ENCODE measurements at regions not wholly inside any gene's neighbourhood (a gene's known extent, or its start where the extent isn't known, plus 50 kb on each side); places are given as distances from the start of the nearest gene placed in this dataset.

DNA sequence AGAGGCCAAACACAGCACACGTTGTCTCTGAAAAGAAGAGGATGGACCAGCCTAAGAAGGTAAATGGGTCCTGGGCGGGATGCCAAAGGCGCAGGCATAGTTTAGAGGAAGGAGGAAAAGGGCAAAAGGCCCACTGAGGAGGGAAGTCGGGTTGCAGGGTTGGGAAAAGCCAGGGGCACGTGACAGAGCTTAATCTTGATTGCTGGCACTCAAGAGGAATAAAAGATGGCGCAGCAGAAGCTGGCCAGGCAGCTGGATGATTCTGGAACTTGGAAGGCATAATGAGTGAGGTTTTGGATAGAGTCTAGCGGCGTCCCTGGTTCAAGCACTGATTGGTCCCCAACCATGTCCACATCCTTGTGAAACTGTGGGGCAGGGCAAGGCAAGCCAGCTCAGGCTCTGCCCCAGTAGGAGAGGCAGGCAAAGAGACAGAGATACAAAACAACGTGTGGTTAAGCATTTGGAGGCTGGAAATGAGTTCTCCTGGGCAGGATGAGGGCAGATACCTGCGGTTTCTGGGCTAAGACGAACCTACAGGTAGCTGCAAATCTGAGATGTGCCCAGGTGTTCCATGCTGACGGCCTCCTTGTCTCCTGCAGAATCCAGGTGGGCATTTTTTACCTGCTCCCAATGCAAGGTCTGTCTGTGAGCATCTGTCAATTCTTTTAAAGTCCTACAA, 52.7 kb upstream of the CIBAR2 start:
- no peaks in the 10 kb centered on the region for H3K4me1 ChIP-seq (ENCODE audit: insufficient read depth, low read length)
- H3K27ac ChIP-seq (ENCODE audit: low read length): no peak overlapping the region
- H3K4me3 ChIP-seq (ENCODE audit: low read depth in 1 of 2, low read length in 2 of 2): no peak overlapping the region
- H3K9me3 ChIP-seq (ENCODE audit: insufficient read depth, low read length, severe bottlenecking): no peaks in the 10 kb centered on the region
- DNase-seq (no peak), ATAC-seq (ENCODE audit: insufficient read depth, low read depth) (no peak)
- H3K27me3 ChIP-seq (ENCODE audit: insufficient read depth, low read length, poor library complexity): peaks cover 21% of the 10 kb centered on the region
- TF ChIP-seq, protein P1, sequence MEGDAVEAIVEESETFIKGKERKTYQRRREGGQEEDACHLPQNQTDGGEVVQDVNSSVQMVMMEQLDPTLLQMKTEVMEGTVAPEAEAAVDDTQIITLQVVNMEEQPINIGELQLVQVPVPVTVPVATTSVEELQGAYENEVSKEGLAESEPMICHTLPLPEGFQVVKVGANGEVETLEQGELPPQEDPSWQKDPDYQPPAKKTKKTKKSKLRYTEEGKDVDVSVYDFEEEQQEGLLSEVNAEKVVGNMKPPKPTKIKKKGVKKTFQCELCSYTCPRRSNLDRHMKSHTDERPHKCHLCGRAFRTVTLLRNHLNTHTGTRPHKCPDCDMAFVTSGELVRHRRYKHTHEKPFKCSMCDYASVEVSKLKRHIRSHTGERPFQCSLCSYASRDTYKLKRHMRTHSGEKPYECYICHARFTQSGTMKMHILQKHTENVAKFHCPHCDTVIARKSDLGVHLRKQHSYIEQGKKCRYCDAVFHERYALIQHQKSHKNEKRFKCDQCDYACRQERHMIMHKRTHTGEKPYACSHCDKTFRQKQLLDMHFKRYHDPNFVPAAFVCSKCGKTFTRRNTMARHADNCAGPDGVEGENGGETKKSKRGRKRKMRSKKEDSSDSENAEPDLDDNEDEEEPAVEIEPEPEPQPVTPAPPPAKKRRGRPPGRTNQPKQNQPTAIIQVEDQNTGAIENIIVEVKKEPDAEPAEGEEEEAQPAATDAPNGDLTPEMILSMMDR (IDR thresholded peaks at IDR 0.05; ENCODE audit: borderline replicate concordance, extremely low read depth, low read length, poor library complexity, severe bottlenecking): no peak
- TF ChIP-seq EZH2 (IDR thresholded peaks at IDR 0.05; ENCODE audit: borderline replicate concordance, low read depth, low read length, severe bottlenecking): no peak
- H3K79me2 ChIP-seq (ENCODE audit: insufficient read depth, low read length): no peaks in the 10 kb centered on the region
- H2AFZ ChIP-seq (ENCODE audit: low read depth, low read length): no peak overlapping the region
- H3K4me2 ChIP-seq (ENCODE audit: insufficient read depth, low read length): no peak overlapping the region
- H4K20me1 ChIP-seq (ENCODE audit: insufficient read depth, low read length): no peaks in the 10 kb centered on the region
- no peak overlapping the region for H3K9ac ChIP-seq (ENCODE audit: low read depth, low read length)
- no peaks in the 10 kb centered on the region for H3K36me3 ChIP-seq (ENCODE audit: insufficient read depth, low read length)

DNA sequence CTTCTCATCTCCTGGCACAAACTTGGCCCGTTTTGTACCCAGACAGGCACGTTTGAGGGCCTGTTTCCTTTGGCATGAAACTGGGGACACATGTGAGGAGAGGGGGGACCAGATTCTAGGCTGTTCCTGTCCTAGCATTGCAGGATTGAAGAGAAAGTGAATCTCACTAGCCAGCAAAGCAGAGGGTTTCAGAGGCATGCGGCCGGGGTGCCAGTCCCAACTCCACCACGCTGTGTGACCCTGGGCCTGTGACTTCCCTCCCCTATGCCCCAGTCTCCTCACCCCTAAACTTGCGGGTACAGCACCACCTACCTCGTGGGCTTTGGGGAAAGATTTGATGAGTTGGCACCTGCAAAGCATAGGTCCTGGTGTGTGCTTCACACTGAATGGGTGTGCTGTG, 53.5 kb upstream of the CIBAR2 start:
- Histone ChIP-seq H2AFZ (ENCODE audit: low read depth, low read length) (no peak overlapping the region), H3K27ac (ENCODE audit: low read length) (no peak overlapping the region), H3K4me1 (ENCODE audit: insufficient read depth, low read length) (no peaks in the 10 kb centered on the region), H3K9ac (ENCODE audit: low read depth, low read length) (no peak overlapping the region), H3K36me3 (ENCODE audit: insufficient read depth, low read length) (no peaks in the 10 kb centered on the region), H3K79me2 (ENCODE audit: insufficient read depth, low read length) (no peaks in the 10 kb centered on the region), H3K4me3 (ENCODE audit: low read depth in 1 of 2, low read length in 2 of 2) (no peak overlapping the region), H3K9me3 (ENCODE audit: insufficient read depth, low read length, severe bottlenecking) (no peaks in the 10 kb centered on the region), H3K27me3 (ENCODE audit: insufficient read depth, low read length, poor library complexity) (peaks cover 21% of the 10 kb centered on the region), H3K4me2 (ENCODE audit: insufficient read depth, low read length) (no peak overlapping the region), H4K20me1 (ENCODE audit: insufficient read depth, low read length) (no peaks in the 10 kb centered on the region; the same call in 1 of the 2 replicates)
- TF ChIP-seq EZH2 (IDR thresholded peaks at IDR 0.05; ENCODE audit: borderline replicate concordance, low read depth, low read length, severe bottlenecking): no peak
- TF ChIP-seq, protein P1 (IDR thresholded peaks at IDR 0.05; ENCODE audit: borderline replicate concordance, extremely low read depth, low read length, poor library complexity, severe bottlenecking): no peak
- DNase-seq: no peak
- no peak for ATAC-seq (ENCODE audit: insufficient read depth, low read depth)

DNA sequence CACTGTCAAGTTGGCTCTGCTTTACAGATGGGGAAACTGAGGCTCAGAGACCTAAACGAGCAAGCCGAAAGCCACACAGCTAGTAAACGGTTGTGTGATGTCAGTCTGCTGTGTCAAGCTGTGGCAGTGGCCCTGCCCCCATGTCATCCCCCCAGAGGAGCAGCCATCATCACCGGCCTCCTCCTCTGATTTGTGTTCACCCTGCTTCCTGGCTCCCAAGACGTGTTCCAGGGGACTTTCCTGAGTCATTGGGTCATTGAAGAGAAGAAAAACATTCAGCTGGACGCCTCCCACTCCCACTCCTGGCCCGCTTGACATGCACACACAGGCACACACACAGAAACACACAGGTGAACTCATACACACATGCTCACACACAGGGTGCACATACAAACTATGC, 54.0 kb upstream of the CIBAR2 start:
- peaks cover 21% of the 10 kb centered on the region for H3K27me3 ChIP-seq (ENCODE audit: insufficient read depth, low read length, poor library complexity)
- no peak overlapping the region for H2AFZ ChIP-seq (ENCODE audit: low read depth, low read length)
- no peak for ATAC-seq (ENCODE audit: insufficient read depth, low read depth)
- H3K79me2 ChIP-seq (ENCODE audit: insufficient read depth, low read length): no peaks in the 10 kb centered on the region
- H3K9me3 ChIP-seq (ENCODE audit: insufficient read depth, low read length, severe bottlenecking): no peaks in the 10 kb centered on the region
- H3K4me1 ChIP-seq (ENCODE audit: insufficient read depth, low read length): no peaks in the 10 kb centered on the region
- H3K27ac ChIP-seq (ENCODE audit: low read length): no peak overlapping the region
- no peak overlapping the region for H3K9ac ChIP-seq (ENCODE audit: low read depth, low read length)
- DNase-seq: no peak
- no peak overlapping the region for H3K4me3 ChIP-seq (ENCODE audit: low read depth in 1 of 2, low read length in 2 of 2)
- TF ChIP-seq EZH2 (IDR thresholded peaks at IDR 0.05; ENCODE audit: borderline replicate concordance, low read depth, low read length, severe bottlenecking): no peak
- TF ChIP-seq, protein P1 (IDR thresholded peaks at IDR 0.05; ENCODE audit: borderline replicate concordance, extremely low read depth, low read length, poor library complexity, severe bottlenecking): no peak
- no peaks in the 10 kb centered on the region; the same call in 1 of the 2 replicates for H4K20me1 ChIP-seq (ENCODE audit: insufficient read depth, low read length)
- no peaks in the 10 kb centered on the region for H3K36me3 ChIP-seq (ENCODE audit: insufficient read depth, low read length)
- no peak overlapping the region for H3K4me2 ChIP-seq (ENCODE audit: insufficient read depth, low read length)
